DMS53 treated with DMSO at 0.1 percent for 48 hours (cell line): ENCODE measurements at regions not wholly inside any gene's neighbourhood (a gene's known extent, or its start where the extent isn't known, plus 50 kb on each side); places are given as distances from the start of the nearest gene placed in this dataset.

Source experiments
- DNase-seq: peaks from one replicate; lab custom pipeline; 2025; ENCODE audit not compliant: unreplicated experiment; lab: John Stamatoyannopoulos, UW

DNA sequence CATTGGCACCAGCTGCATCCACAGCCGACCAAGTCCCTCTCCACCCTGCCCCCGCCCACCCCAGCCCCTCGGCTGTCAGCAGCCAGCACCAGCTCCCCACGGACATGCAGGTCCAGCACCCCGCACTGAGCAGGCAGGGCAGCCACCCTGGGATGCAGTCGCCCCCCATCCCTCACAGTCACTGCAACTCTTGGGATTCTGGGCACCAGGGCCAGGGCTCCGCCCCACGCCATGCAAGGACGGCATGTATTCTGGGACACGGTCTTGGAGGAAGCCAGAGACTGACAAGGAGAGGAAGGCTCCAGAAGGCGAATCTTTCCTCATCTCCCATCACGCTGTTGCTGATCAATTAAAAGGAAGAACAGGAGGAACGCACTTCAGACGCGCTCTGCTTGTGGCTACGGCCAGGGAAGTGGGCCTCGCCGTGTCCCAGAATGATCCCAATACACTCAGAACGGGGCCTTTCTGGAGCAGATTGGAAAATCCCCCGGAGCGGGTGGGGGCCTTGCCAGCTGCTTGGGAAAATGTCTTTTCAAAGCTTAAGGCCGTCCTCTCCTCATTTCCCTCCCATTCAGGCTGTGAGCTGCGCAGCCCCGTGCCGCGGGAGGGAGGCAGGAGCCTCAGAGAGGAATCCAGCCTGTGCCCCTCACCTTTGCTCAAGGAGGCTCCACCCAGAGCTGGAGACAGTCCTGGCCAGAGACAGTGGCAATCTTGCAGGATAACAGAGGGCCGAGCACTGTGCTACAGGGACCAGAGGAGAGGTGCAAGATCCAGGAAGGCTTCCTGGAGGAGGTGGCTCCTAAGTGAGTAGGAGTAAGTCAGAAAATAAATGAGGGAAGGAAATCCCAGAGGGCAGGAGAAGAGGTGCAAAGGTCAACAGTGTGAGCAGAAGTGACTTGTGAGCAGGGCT is 54.1 kb upstream of the DIO3 start:
- no peak for DNase-seq

DNA sequence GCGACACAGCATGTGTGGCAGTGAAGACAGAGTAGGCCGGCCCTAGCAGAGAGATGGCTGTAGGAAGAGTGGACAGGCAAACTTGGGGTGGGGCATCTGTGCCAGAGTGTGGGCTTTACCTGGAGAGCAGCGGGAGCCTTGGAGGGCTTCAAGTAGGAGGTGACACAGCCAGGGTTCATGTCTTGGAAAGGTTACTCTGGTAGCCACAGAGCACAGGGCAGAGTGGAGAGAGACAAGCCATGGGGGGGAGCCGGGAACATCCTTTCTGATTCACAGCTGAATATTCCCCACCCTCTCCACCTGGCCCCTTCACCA is 53.5 kb upstream of the DIO3 start:
- DNase-seq, result no peak

DNA sequence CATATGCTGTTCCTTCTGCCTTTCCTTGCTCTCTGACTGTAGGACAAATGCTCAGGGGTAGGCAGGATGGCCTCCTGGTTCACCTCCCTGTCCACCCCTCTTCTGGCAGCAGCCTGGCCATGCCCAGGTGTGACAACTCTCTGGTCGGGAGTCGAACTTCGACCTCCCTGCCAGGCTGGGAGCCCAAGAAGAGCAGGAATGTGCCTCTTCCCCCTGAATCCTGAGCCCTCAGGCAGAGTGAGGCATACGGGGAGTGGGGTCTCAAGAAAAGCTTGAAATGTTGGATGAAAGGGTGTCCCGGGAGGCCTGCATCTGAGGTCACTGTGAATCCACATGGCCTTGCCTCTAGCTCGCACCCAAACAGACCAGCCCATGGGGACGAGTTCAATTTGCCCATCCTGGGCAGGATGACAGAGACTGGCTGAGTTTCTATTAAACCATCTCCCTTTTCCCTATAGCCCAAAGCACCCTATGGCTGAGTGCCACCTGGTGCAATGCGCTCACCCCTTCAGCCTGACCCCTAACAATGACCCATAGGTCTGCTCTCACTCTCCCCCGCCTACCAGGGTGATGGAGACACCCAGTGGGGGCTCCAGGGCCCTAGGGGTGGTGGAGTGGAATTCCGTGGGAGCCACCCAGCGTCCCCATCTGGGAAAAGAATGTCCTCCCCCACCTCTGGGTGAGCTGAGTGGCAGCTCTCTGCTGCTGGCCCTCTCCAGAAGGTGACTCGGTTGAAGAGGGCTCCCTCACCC is 52.9 kb upstream of the DIO3 start:
- DNase-seq, result no peak

DNA sequence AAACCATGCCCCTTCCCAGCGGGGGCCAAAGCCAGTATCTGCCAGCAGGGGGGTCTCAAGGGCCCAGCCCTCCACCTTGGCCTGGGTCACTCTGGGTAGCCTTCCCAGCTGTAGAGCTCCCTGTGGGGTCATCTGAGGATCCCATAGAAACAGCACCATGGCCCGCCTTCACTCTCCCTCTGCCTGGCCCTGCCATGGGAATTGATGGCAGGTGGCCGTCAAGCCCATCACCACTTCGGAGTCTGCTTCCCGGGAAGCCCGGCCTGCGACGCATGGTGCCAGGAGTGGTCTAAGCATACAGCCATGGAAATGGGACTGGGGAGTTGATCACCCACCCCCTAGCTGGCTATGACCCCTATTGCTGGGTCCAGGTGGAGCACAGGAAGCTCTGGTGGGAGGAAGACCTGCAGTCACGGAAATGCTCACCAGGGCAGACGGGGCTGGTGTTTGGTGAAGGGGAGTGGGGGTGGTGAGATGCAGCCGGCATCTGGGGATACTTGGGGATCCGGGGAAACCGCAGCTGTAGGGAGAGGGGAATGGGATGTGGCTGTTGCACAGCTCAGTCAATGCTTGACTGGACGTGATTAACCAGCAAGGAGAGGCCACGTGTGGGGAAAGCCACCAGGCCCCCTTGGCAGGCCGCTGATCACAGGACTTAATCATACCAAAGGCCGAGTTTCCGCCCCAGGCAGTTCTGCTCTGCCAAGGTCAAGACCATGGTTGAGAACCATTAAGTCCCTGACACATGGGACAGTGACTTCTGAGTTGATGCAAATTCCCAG is 52.2 kb upstream of the DIO3 start:
- no peak for DNase-seq

DNA sequence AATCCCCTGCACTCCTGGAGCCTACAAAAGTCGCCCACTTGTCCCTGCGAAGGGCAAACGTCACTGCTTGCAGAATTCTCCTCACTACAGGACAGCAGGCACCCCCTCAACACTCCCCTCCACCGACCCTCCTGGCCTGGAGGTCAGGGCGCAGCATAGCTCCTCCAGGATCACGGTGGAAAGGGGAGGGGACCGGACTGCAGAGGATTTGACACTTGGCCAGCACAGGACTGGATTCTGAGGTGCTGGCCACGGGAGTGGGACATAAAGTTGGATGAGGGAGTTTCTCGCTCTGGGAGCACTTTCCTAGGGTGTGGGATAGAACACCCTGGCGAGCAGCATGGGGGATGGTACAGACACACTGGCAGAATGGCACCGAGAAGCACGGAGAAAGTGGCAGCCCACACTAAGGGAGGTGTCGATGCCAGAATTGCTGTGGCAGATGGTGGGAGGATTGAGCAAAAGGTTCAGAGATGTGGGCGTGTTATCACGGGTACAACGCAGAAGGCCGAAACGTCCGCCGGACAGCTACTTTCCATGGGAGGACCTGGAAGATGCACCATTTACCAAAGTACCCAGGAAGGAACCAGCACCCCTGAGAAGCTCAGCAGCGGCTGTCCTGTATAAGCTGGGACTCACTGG is 51.4 kb upstream of the DIO3 start:
- no peak for DNase-seq

DNA sequence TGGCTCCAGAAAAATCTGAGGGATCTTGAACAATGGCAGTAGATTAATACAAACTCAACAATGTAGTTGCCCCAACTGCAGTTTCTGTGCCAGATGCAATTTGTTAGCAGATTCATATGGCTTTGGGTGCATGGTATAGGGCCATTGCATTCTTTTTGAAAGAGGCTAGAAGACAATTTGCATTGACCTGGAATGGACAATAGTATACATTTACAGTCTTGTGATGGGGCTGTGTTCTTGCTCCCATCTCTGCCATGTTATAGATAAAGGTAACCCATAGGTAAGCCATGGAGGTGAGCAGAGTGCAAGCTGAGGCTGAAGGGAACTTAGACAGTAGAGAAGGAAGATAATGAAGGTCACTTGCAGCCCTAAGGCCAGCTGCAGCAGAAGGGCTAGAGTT is 50.1 kb upstream of the DIO3 start:
- DNase-seq, result no peak
